Upper lobe of left lung (tissue), 6 donors: ENCODE measurements at regions not wholly inside any gene's neighbourhood (a gene's known extent, or its start where the extent isn't known, plus 50 kb on each side); places are given as distances from the start of the nearest gene placed in this dataset.

Source experiments
- ATAC-seq, 2 donors: fragments of 200-7000 bp; cut with Tn5 transposase; one replicate each; pipeline ENCODE4 v1.9.1; 2022; ENCODE audit warnings: mild to moderate bottlenecking in 2 of 2, moderate library complexity in 2 of 2; ENCODE audit not compliant: low FRiP score in 2 of 2
- DNase-seq, 2 donors: peaks; one replicate each; pipeline ENCODE4 v3.0.0-alpha.2; 2019 to 2020
- H3K27ac ChIP-seq, 4 donors: fragments of 200-600 bp; sonication (generic); one replicate each; pipeline ENCODE4 v1.5.1; 2016 to 2019
- H3K27me3 ChIP-seq, 4 donors: fragments of 200-600 bp; sonication (generic); one replicate each; pipeline ENCODE4 v1.5.1; 2017 to 2019
- H3K36me3 ChIP-seq, 4 donors: fragments of 200-600 bp; sonication (generic); one replicate each; pipeline ENCODE4 v1.5.1; 2016 to 2019
- H3K4me1 ChIP-seq, 4 donors: fragments of 200-600 bp; sonication (generic); one replicate each; pipeline ENCODE4 v1.5.1; 2018 to 2019
- H3K4me3 ChIP-seq, 4 donors: fragments of 200-600 bp; sonication (generic); one replicate each; pipeline ENCODE4 v1.5.1; 2017 to 2019; ENCODE audit warnings: mild to moderate bottlenecking in 2 of 4, moderate library complexity in 1 of 4
- H3K9me3 ChIP-seq, 4 donors: fragments of 200-600 bp; sonication (generic); one replicate each; pipeline ENCODE4 v1.5.1; 2018 to 2019
- EP300 ChIP-seq, 4 donors: sonication (generic); formaldehyde crosslinking; IDR thresholded peaks; one replicate each; pipeline ENCODE4 v1.5.1; 2017; ENCODE audit warnings: antibody characterized with exemption in 4 of 4, control low read depth in 2 of 4
- POLR2A ChIP-seq, 4 donors: fragments of 450-650 bp; IDR thresholded peaks; one replicate each; pipeline ENCODE4 v1.5.1; 2016 to 2017; ENCODE audit warnings: antibody characterized with exemption in 4 of 4, mild to moderate bottlenecking in 2 of 4
- POLR2AphosphoS5 ChIP-seq, 2 donors: sonication (generic); formaldehyde crosslinking; IDR thresholded peaks; one replicate each; pipeline ENCODE4 v1.5.1; 2017; ENCODE audit warnings: antibody characterized with exemption in 2 of 2
- WGBS, 2 donors: methylation state at CpG; one replicate each; pipeline ENCODE4 v1.1.5; 2017 to 2018; 5-methylcytosine and 5-hydroxymethylcytosine counted together
- TF ChIP-seq, protein P1 (sequence below), 6 experiments: fragments of 450-650 bp in 4 of 6; fragments of 200-600 bp in 2 of 6; sonication (generic) in 2 of 6; IDR thresholded peaks; one replicate each; pipeline ENCODE4 v1.5.1; 2016 to 2019; ENCODE audit warnings: antibody characterized with exemption in 6 of 6
- donor health status: DM: no; HTN: no; CAD: no; lungs with moderate emphysema.
- donor health status: DM: no; HTN: yes; CAD: no; lungs with severe emphysema.

DNA sequence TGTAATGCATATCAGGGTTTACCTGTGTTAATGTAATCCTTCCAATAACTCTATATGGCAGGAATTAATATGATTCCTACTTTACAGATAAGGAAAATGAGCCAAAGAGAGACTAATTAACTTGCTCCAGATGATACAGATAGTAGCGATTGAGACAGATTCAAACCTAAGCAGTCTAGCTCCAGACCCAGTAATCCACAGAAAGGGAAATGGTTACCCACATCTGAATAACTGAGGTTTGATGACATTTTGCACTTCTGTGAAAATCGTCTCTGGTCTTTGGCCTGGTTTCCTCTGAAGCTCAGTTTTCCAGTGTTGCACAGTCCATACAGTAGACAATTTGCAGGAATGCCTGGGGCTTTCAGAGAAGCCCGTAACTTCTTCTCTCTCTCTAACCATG is 177.1 kb upstream of the UMPS start:
- H3K4me1 ChIP-seq, result peaks cover 0 to 5% (median 2%) of the 10 kb centered on the region in 4 donors
- no peaks in the 10 kb centered on the region for H3K36me3 ChIP-seq
- no peak overlapping the region for H3K4me3 ChIP-seq
- no peak overlapping the region for H3K27ac ChIP-seq
- TF ChIP-seq POLR2AphosphoS5 (IDR thresholded peaks at IDR 0.05), result no peak
- H3K9me3 ChIP-seq, result no peaks in the 10 kb centered on the region
- 75 to 81% methylated on average over 3 of the region's 3 CpGs for WGBS, 2 donors
- H3K27me3 ChIP-seq, result no peaks in the 10 kb centered on the region
- ATAC-seq (no peak), DNase-seq (no peak)

DNA sequence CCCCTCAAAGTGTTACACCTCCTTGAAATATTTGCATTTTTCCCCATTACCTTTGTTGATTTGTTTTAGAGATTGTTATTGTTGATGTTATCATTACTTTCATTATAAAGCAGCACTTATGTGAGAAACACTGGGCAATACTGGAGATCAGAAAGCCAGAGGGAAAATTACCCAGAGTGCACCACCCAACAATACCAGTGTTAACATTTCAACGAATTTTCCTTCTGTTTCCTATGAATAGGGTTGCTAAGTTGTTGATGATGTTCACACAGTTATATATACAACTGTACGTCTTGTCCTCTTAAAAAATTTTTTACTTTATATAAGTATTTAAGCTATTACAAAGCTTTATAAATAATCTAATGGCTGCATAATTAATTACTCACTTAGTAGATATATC is 173.6 kb upstream of the UMPS start:
- 57 to 61% methylated on average over 2 of the region's 2 CpGs for WGBS, 2 donors
- no peak for ATAC-seq

DNA sequence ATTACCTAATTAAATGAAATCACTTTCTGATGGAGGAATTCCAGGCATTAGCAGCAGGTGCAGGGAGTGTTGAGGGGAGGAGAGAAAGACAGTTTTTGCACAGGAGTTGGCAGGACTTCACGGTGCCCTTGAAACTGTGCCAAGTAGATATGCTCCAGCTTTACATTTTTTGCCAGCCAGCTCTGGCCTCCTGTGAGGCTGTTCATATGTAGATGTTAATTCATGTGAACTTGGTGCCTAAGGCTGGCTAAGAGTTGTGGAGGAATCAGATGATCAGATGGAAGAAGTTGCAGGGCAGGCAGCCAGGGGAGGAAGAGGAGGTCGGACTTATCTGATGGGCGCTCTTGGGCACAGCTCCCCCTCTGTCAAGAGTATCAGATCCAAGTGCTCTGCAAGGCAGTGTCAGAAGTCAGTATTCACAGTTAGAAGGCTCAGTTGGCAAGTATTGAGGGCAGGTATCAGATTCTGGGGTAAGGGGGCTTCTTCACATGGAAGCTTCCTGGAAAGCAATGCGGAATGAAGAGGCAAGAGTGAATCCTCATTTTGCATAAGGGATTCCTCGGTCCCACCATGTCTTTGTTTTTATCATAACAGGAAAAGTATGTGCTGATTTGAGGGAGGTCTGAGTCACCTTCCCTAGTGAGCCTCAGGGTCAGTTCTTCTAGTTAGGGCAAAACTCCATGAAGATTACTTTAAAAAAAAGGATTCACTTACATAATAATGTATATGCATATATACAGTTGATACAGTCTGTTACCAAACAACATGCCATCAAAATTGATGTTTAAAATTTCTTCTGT is 172.6 kb upstream of the UMPS start:
- no peak for DNase-seq
- 33 to 39% methylated on average over 5 of the region's 5 CpGs for WGBS, 2 donors
- no peak overlapping the region for H3K4me3 ChIP-seq
- ATAC-seq, result no peak
- H3K27ac ChIP-seq, result no peak overlapping the region
- H3K36me3 ChIP-seq, result no peaks in the 10 kb centered on the region
- TF ChIP-seq EP300 (IDR thresholded peaks at IDR 0.05), result no peak
- no peak for TF ChIP-seq POLR2A (IDR thresholded peaks at IDR 0.05)
- TF ChIP-seq POLR2AphosphoS5 (IDR thresholded peaks at IDR 0.05), result no peak
- TF ChIP-seq, protein P1, sequence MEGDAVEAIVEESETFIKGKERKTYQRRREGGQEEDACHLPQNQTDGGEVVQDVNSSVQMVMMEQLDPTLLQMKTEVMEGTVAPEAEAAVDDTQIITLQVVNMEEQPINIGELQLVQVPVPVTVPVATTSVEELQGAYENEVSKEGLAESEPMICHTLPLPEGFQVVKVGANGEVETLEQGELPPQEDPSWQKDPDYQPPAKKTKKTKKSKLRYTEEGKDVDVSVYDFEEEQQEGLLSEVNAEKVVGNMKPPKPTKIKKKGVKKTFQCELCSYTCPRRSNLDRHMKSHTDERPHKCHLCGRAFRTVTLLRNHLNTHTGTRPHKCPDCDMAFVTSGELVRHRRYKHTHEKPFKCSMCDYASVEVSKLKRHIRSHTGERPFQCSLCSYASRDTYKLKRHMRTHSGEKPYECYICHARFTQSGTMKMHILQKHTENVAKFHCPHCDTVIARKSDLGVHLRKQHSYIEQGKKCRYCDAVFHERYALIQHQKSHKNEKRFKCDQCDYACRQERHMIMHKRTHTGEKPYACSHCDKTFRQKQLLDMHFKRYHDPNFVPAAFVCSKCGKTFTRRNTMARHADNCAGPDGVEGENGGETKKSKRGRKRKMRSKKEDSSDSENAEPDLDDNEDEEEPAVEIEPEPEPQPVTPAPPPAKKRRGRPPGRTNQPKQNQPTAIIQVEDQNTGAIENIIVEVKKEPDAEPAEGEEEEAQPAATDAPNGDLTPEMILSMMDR (IDR thresholded peaks at IDR 0.05), result no peak
- no peaks in the 10 kb centered on the region for H3K9me3 ChIP-seq
- H3K27me3 ChIP-seq, result no peaks in the 10 kb centered on the region
- H3K4me1 ChIP-seq, result peaks cover 3 to 16% (median 12%) of the 10 kb centered on the region in 4 donors

More for the DNA sequence above, 173.6 kb upstream of the UMPS start:
- TF ChIP-seq, protein P1 (IDR thresholded peaks at IDR 0.05), result no peak
- no peak for TF ChIP-seq POLR2AphosphoS5 (IDR thresholded peaks at IDR 0.05)
- no peak for TF ChIP-seq POLR2A (IDR thresholded peaks at IDR 0.05)
- no peak for TF ChIP-seq EP300 (IDR thresholded peaks at IDR 0.05)
- no peak for DNase-seq
- H3K9me3 ChIP-seq, result no peaks in the 10 kb centered on the region
- no peak overlapping the region for H3K4me3 ChIP-seq
- H3K36me3 ChIP-seq, result no peaks in the 10 kb centered on the region
- H3K27ac ChIP-seq, result no peak overlapping the region
- peaks cover 3 to 16% (median 14%) of the 10 kb centered on the region in 4 donors for H3K4me1 ChIP-seq
- H3K27me3 ChIP-seq, result no peaks in the 10 kb centered on the region

DNA sequence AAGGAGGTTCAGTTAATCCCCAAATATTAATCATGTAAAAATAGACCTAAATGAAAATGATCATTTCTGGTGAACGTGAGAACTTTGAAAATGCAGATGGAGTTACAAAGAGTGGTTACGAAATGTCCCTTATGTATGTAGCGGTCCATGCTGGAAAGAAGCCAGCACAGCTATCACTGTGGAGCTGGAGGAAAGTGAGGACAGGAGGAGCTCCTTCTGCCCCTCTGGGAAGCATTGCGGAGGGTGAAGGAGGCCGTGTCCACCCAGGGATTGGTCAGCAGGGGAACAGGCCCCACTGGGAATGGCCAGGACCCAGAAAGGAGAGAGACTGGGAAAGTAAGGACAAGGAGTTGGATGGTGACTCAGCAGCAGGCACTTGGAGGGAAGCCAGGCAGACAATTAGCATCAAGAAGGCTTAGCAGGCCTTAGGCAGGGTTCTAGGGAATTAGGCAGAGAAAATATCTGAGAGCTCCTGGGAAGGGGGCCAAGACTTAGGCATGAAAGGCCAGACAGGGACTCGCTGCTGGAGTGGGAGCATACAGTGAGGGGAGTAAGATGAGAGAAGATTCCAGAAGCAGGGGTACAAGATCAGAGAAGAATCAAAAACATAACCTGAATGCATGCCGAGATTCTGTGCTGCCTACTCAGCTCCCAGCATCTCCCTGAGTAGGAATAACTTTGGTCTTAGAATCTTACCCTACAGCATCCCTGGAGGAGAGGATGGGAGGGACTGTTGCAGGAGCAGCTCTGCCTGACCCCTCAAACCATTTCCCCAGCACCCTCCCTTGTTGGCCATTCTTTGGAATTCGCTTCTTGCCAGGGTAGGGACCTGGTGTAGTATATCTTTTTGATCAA is 171.0 kb upstream of the UMPS start:
- DNase-seq, result peak in 1 of 2 donors; percentile 84
- Histone ChIP-seq H3K27me3 (no peaks in the 10 kb centered on the region), H3K9me3 (no peaks in the 10 kb centered on the region), H3K4me1 (peaks cover 3 to 16% (median 12%) of the 10 kb centered on the region in 4 donors), H3K4me3 (no peak overlapping the region), H3K27ac (peak overlapping the region in 2 of 4 donors; percentile 23 to 56), H3K36me3 (no peaks in the 10 kb centered on the region)
- peak; percentile 68 to 72 for ATAC-seq
- WGBS, 2 donors, result 54 to 60% methylated on average over 8 of the region's 8 CpGs
- TF ChIP-seq POLR2AphosphoS5 (IDR thresholded peaks at IDR 0.05) (peak in 1 of 2 donors; percentile 25), EP300 (IDR thresholded peaks at IDR 0.05) (no peak)

DNA sequence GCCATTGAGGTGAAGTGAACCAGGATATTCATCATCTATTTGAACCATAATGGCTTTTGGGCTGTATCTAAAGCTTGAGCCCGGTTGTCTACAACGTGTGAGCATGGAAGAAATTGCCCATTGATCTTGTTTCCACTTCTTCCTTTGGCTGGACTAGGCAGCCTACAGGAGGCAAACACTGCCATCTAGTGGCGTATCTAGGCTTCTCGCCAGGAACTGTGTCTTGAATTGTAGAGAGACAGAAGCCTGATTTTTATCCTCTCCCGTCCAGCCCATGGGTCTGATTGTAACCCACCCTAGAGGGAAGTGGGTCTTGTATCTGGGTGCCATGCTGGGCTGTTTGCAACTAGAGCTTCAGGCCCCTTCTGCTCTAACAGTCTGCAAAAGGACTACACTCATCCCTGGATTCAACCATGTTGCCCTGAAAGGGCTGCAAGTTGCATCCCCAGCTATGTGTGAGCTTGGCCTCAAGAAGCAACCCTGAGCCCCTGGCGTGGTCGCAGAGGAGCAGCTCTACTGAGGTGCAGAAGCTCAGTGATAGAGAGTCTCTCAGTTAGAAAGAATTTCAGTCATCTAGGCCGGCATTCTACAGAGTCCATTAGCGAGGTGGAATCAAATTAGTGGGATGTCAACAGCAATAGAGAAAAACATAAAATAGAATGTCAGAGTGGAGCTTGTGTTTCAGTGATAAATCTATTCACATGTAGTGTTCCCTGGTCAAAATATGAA is 170.2 kb upstream of the UMPS start:
- ATAC-seq (peak; percentile 82 to 88), DNase-seq (peak in 1 of 2 donors; percentile 73)
- 31 to 33% methylated on average over 9 of the region's 9 CpGs for WGBS, 2 donors
- H3K27ac ChIP-seq, result peak overlapping the region in 1 of 4 donors; percentile 23
- no peak overlapping the region for H3K4me3 ChIP-seq
- TF ChIP-seq, protein P1 (IDR thresholded peaks at IDR 0.05), result peak; percentile 47 to 71 (median 67)
- TF ChIP-seq POLR2A (IDR thresholded peaks at IDR 0.05) (no peak), POLR2AphosphoS5 (IDR thresholded peaks at IDR 0.05) (no peak), EP300 (IDR thresholded peaks at IDR 0.05) (no peak)
- peaks cover 3 to 16% (median 12%) of the 10 kb centered on the region in 4 donors for H3K4me1 ChIP-seq
- H3K36me3 ChIP-seq, result no peaks in the 10 kb centered on the region
- H3K27me3 ChIP-seq, result no peaks in the 10 kb centered on the region
- H3K9me3 ChIP-seq, result no peaks in the 10 kb centered on the region
